GM19397 (cell line): ENCODE measurements at regions not wholly inside any gene's neighbourhood (a gene's known extent, or its start where the extent isn't known, plus 50 kb on each side); places are given as distances from the start of the nearest gene placed in this dataset.

ENCODE experiments used
- ATAC-seq: cut with Tn5 transposase; IDR thresholded peaks from one replicate; pipeline ENCODE4 v1.9.1; 2021; ENCODE audit warnings: mild to moderate bottlenecking, moderate library complexity; ENCODE audit not compliant: unreplicated experiment

GRCh38 chr5:158142156-158142555 is 283.2 kb upstream of the CLINT1 start:
- ATAC-seq: no peak

- no peak for ATAC-seq
Observed at GRCh38 chr5:158140120-158140731, 281.3 kb upstream of the CLINT1 start.

DNA sequence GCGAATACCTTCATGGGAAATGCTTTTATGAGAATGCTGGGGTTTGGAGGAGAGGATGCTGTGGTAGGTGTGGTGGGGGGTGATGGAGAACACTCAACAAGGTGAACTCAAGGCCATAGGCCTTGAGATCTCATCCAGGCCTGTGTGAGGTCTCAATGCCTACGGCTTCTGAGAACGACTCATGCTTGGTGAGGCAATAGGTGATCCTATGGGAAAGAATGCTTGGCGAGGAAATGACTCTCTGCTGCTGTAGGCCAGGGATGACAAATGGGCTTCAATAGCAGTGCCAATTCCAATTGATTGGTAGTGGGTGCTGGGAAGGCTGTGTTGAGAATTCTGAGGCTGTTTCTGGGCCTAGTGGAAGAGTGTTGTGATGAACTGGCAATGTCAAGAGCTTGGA is 280.2 kb upstream of the CLINT1 start:
- ATAC-seq: no peak

DNA sequence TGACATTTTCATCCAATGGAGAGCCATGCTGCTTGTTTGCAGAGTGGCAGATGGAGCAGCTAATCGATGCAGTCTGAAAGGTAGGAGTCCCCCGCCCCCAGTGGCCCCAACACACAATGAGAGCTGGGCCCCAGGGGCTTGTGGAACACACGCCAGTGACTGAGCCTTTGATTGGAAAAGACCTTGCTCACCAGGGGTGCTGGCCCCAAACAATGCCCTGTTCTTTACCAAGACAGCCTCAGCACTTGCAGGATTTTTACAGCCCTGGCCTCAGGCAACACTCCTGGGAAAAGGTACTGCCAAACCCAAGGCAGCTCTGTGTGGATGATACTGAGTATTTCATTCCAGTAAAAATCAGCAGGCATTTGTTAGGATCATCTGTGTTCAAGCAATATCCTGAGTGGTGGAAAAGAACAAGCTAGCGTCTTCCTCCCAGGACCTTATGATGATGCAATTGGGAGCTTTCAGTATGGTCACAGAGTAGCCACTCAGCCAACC is 276.8 kb upstream of the CLINT1 start:
- ATAC-seq: no peak

DNA sequence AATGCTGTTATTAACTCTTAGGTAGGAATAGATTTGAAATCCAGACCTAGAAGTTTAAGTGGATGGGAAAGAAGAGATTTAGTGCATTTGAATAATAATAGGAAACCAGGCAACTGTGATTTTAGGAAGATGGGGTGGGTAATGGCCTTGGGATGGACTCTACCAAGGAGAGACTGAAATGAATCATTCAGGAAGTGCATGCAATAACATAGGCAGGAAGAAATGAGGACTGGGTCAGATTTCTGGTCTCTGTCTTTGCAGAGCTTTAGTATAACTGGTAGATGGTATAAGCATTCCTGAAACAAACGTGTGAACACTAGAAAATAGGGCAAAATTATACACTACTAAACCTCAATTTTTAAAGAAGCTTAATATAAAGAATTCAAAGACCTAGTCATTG is 274.4 kb upstream of the CLINT1 start:
- no peak for ATAC-seq

DNA sequence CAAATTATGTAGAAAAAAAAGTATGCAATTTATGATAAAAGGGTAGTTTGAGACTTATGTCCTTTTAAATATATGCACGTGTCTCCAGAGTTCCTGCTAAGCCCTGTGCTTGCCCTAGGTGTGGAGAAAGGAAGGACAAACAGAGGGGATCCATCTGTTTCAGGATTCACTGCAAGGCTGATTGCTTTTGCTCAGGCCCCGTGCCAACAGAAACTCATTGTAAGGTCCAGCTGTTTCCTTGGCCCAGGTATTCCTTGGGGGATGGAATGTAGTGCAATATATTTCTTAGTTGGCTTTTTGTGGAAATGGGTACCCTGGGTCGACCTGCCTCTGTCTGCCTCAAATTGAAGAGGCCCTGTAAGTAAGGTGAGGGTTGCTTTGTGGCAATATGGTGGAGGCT is 268.6 kb upstream of the CLINT1 start:
- no peak for ATAC-seq

DNA sequence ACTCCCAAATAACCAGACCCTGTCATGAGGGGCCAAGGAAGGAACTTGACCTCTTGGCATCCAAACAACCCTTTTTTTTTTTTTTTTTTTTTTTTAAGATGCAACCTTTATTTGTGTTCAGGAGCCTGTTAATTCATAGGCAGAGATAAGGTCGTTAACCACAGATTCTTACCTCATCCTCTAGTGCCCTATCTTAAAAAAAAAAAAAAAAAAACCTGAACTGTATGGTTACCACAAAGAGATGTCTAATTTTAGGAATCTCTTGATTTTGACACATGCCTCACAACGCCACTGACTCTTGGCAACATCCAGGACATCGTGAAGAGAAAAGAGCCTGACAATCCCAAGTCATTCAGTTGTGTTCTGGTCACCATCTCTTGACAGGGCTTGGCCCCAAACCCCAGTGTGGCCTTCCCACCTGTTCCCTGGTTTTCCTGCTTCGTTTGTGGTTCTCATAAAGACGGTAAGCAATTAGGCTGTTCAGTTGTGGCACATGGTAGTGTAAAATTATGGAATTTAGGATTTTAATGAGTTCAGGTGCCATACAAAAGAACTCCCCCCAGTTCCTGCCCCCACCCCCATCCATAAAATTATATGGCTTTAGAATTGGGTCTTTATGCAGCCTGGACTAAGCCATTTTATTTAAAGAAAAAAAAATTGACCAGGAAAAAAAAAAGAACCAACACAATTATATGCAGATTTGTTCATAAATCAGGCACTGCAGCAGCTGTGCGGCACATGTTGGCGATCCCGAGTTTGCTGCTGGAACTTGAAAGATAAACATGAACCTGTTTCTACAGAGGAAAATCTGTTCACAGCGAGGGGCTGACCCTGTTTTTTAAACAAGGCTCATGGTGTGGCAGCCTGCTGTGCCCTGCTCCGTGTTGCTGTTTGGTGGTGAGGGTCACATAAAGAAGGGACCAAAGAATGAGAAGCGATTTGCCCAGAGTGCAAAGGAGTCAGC is 267.8 kb upstream of the CLINT1 start:
- no peak for ATAC-seq

GRCh38 chr5:158124606-158125316 is 265.8 kb upstream of the CLINT1 start:
- no peak for ATAC-seq

- ATAC-seq: no peak
Observed at GRCh38 chr5:158123595-158123994, 264.6 kb upstream of the CLINT1 start.

- ATAC-seq: no peak
Observed at GRCh38 chr5:158121678-158122077, 262.7 kb upstream of the CLINT1 start.

DNA sequence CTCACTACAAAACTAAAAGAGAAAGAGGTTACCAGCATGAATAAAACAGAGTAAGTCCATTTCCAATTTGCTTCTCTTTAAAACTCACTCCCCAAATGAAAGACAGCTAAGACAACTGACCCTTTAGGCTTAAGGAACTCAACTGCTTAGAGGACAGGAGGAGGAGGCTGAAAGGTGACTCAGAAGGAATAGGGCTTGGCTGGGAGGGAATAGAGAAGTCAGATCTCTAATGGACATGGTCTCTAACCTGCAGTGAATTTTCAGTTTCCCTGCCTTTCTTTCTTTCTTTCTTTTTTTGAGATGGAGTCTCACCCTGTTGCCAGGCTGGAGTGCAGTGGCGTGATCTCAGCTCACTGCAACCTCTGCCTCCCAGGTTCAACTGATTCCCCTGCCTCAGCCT is 261.8 kb upstream of the CLINT1 start:
- ATAC-seq: no peak

- no peak for ATAC-seq
Observed at GRCh38 chr5:158119961-158120723, 261.2 kb upstream of the CLINT1 start.

GRCh38 chr5:158117467-158118160 is 258.7 kb upstream of the CLINT1 start:
- ATAC-seq: no peak

DNA sequence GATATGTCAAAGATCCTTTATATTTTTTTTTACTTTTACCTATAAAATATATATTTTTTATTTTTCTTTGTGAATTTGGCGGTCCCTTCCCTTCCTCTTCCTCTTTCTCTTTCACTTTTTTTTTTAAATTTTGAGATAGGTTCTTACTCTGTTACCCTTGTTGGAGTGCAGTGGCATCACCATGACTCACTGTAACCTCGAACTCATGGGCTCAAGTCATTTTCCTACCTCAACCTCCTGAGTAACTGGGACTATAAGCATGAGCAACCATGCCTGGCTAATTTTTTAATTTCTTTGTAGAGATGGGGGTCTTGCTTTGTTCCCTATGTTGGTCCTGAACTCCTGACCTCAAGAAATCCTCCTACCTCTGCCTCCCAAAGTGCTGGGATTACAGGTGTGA is 258.0 kb upstream of the CLINT1 start:
- ATAC-seq: no peak

DNA sequence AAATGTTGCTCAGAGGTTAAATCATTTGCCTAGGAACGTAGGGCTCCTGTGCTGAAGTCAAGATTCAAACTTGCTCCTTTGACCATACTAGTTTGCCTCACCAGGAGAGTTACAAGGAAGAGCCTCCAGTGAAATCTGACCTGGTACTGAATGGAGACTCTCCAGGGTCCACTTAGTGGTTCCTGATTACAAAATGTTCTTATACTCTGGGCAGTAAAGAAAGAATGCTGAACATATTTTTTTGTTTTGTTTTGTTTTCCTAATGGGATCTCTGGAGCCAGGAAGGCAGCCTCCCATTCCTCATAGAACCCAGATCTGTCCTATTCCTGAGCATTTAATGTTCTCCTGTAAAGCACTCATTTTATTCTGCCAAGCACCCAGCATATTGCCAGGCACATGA is 256.5 kb upstream of the CLINT1 start:
- no peak for ATAC-seq

DNA sequence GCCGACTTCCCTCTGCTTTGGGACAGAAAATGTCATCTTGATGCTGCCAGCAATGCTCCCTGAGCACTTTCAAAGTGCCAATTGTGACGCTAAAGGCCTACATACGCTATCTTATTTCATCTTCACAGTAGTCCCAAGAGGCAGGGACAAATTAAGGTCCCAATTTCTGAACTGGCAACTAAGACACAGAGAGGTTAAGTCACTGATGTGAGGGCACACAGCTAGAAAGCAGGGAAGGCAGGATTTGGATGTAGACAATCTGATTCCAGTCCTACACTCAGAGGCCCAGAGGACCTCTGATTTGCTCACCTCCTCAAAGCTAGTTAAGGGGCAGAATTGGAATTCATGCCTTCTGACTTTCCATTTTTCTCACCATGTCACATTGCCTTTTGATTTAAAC is 249.2 kb upstream of the CLINT1 start:
- ATAC-seq: no peak

- ATAC-seq: no peak
Observed at GRCh38 chr5:158100373-158100888, 241.5 kb upstream of the CLINT1 start.

- ATAC-seq: no peak
Observed at GRCh38 chr5:158099571-158100105, 240.7 kb upstream of the CLINT1 start.

GRCh38 chr5:158096835-158097234 is 237.9 kb upstream of the CLINT1 start:
- ATAC-seq: no peak

DNA sequence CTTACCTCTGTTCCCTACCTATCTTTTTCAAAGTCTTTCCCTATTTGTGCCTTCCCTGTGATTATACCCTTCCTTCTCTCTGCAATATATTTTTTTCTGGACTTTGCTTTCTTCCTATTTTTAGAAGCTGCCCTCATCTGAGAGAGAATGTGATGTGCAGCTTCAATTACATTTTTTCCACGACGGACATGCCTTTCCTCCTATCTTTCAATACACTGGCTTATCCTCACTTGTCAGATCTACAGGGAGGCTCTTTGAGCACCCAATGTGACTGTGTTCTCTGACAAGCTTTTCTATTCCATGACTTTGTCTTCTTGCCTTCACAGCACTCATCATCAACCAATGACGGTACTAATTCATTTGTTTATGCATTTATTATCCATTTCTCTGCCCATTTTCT is 227.9 kb upstream of the CLINT1 start:
- ATAC-seq: no peak
